A549 (cell line): ENCODE measurements at regions not wholly inside any gene's neighbourhood (a gene's known extent, or its start where the extent isn't known, plus 50 kb on each side); places are given as distances from the start of the nearest gene placed in this dataset.

Experiments
- CEBPB ChIP-seq, 2 experiments: fragments of >200 bp in 1 of 2; sonication (Bioruptor Twin) in 1 of 2; formaldehyde crosslinking in 1 of 2; IDR thresholded peaks; 2 replicates each; pipeline ENCODE4 v1.6.1; 2012 to 2016
- EP300 ChIP-seq, 2 experiments: fragments of >200 bp; sonication (Bioruptor Twin); formaldehyde crosslinking; IDR thresholded peaks; 2 replicates in 1 of 2; 3 replicates in 1 of 2; pipeline ENCODE4 v1.6.1; 2016 to 2017
- ESRRA ChIP-seq: fragments of 150-350 bp; IDR thresholded peaks from 2 replicates; pipeline ENCODE4 v1.6.1; 2014; ENCODE audit warnings: mild to moderate bottlenecking, low read length, borderline replicate concordance
- HEYL ChIP-seq: fragments of 250-450 bp; sonication (Bioruptor Pico); IDR thresholded peaks from 2 replicates; pipeline ENCODE4 v1.8.0; 2021; ENCODE audit warnings: mild to moderate bottlenecking, moderate library complexity
- HOXA7 ChIP-seq: fragments of 250-450 bp; sonication (Bioruptor Pico); IDR thresholded peaks from 2 replicates; pipeline ENCODE4 v1.5.0; 2020; ENCODE audit warnings: mild to moderate bottlenecking, moderate library complexity
- MAFK ChIP-seq: fragments of 450-650 bp; IDR thresholded peaks from 2 replicates; pipeline ENCODE4 v1.6.1; 2014; ENCODE audit not compliant: partially characterized antibody
- MAZ ChIP-seq: fragments of 150-350 bp; IDR thresholded peaks from 2 replicates; pipeline ENCODE4 v1.6.1; 2014; ENCODE audit warnings: antibody characterized with exemption, low read depth, low read length, borderline replicate concordance
- POLR2A ChIP-seq: IDR thresholded peaks from 2 replicates; pipeline ENCODE4 v1.6.1; 2012; ENCODE audit warnings: mild to moderate bottlenecking, low read length
- RNF2 ChIP-seq: fragments of 200-600 bp; sonication (generic); IDR thresholded peaks from 2 replicates; pipeline ENCODE4 v1.6.1; 2016; ENCODE audit warnings: low read depth, mild to moderate bottlenecking, antibody characterized with exemption, moderate library complexity, borderline replicate concordance
- TP53 ChIP-seq: fragments of 250-450 bp; sonication (Bioruptor Pico); IDR thresholded peaks from 2 replicates; pipeline ENCODE4 v1.5.0; 2021; ENCODE audit warnings: mild to moderate bottlenecking, moderate library complexity
- TF ChIP-seq, protein P1 (sequence below): fragments of >200 bp; sonication (Bioruptor Twin); formaldehyde crosslinking; IDR thresholded peaks from 3 replicates; pipeline ENCODE4 v1.5.1; 2016
- TF ChIP-seq, protein P2 (sequence below): IDR thresholded peaks from 2 replicates; pipeline ENCODE4 v1.6.1; 2012
- TF ChIP-seq, protein P3 (sequence below): IDR thresholded peaks from 2 replicates; pipeline ENCODE4 v1.6.1; 2012

DNA sequence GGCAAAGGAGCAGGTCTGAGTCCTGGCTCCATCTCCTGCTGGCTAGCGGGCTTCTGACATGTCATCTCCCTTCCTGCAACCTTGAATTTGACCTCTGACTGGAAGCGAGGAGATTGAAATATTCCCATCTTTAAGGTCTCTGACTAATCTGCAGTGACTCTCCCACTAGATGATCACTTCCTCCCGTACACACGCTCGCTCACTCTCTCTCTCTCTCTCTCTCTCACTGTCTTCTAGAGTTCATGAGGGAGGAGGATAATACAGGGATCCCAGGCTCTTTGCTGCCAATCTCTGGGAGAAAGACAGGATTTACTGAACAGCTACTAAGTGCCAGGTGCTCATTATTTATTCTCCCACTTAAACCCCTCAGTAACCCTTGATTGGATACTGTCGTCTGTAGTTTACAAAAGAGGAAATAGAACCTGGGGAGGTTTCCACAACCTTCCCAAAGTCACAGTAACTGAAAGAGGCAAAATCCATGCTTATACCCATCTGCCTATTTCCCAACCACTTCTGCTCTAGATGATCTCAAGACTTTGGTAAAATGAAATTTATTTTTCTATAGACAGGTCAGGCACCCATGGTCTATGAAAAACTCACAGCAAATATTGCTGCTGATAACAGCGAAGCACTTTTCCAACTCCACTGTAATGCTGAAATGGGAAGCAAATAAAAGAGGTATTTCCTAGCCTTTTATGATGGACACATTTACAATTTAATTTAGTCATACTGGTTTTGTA lies 193.5 kb upstream of the C1QTNF7 start:
- TF ChIP-seq RNF2 (no peak), MAZ (no peak), HOXA7 (CRISPR knock-in tag) (no peak), MAFK (no peak), HEYL (CRISPR knock-in tag) (no peak), EP300 (IDR thresholded peaks at IDR 0.05) (no peak), POLR2A (no peak), CEBPB (IDR thresholded peaks at IDR 0.05) (no peak), TP53 (CRISPR knock-in tag) (no peak), ESRRA (no peak)
- TF ChIP-seq, protein P1, sequence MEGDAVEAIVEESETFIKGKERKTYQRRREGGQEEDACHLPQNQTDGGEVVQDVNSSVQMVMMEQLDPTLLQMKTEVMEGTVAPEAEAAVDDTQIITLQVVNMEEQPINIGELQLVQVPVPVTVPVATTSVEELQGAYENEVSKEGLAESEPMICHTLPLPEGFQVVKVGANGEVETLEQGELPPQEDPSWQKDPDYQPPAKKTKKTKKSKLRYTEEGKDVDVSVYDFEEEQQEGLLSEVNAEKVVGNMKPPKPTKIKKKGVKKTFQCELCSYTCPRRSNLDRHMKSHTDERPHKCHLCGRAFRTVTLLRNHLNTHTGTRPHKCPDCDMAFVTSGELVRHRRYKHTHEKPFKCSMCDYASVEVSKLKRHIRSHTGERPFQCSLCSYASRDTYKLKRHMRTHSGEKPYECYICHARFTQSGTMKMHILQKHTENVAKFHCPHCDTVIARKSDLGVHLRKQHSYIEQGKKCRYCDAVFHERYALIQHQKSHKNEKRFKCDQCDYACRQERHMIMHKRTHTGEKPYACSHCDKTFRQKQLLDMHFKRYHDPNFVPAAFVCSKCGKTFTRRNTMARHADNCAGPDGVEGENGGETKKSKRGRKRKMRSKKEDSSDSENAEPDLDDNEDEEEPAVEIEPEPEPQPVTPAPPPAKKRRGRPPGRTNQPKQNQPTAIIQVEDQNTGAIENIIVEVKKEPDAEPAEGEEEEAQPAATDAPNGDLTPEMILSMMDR = no peak
- TF ChIP-seq, protein P2, sequence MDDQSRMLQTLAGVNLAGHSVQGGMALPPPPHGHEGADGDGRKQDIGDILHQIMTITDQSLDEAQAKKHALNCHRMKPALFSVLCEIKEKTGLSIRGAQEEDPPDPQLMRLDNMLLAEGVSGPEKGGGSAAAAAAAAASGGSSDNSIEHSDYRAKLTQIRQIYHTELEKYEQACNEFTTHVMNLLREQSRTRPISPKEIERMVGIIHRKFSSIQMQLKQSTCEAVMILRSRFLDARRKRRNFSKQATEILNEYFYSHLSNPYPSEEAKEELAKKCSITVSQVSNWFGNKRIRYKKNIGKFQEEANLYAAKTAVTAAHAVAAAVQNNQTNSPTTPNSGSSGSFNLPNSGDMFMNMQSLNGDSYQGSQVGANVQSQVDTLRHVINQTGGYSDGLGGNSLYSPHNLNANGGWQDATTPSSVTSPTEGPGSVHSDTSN = no peak
- TF ChIP-seq, protein P3, sequence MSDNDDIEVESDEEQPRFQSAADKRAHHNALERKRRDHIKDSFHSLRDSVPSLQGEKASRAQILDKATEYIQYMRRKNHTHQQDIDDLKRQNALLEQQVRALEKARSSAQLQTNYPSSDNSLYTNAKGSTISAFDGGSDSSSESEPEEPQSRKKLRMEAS = no peak
